Prostate gland (tissue), 2 donors: ENCODE measurements at regions not wholly inside any gene's neighbourhood (a gene's known extent, or its start where the extent isn't known, plus 50 kb on each side); places are given as distances from the start of the nearest gene placed in this dataset.

Experiments used
- CTCF ChIP-seq, 4 experiments: fragments of 200-600 bp in 2 of 4; fragments of 450-650 bp in 2 of 4; sonication (generic) in 2 of 4; IDR thresholded peaks; 1 replicate in 3 of 4; 2 replicates in 1 of 4; pipeline ENCODE4 v1.5.1; 2016 to 2019; ENCODE audit warnings: antibody characterized with exemption in 4 of 4, mild to moderate bottlenecking in 2 of 4, moderate library complexity in 2 of 4
- POLR2A ChIP-seq: fragments of 450-650 bp; IDR thresholded peaks from one replicate; pipeline ENCODE4 v1.6.1; 2016; ENCODE audit warnings: antibody characterized with exemption, mild to moderate bottlenecking
- POLR2AphosphoS5 ChIP-seq: sonication (generic); formaldehyde crosslinking; IDR thresholded peaks from one replicate; pipeline ENCODE4 v1.6.1; 2017; ENCODE audit warnings: antibody characterized with exemption

- TF ChIP-seq POLR2AphosphoS5 (peak; percentile 74), CTCF (IDR thresholded peaks at IDR 0.05) (no peak), POLR2A (no peak)
These were observed 198.1 kb upstream of the IRX3 start for GRCh38 chr16:54484700-54485099.
